ENCODE measurements at regions not wholly inside any gene's neighbourhood (a gene's known extent, or its start where the extent isn't known, plus 50 kb on each side); places are given as distances from the start of the nearest gene placed in this dataset.

DNA sequence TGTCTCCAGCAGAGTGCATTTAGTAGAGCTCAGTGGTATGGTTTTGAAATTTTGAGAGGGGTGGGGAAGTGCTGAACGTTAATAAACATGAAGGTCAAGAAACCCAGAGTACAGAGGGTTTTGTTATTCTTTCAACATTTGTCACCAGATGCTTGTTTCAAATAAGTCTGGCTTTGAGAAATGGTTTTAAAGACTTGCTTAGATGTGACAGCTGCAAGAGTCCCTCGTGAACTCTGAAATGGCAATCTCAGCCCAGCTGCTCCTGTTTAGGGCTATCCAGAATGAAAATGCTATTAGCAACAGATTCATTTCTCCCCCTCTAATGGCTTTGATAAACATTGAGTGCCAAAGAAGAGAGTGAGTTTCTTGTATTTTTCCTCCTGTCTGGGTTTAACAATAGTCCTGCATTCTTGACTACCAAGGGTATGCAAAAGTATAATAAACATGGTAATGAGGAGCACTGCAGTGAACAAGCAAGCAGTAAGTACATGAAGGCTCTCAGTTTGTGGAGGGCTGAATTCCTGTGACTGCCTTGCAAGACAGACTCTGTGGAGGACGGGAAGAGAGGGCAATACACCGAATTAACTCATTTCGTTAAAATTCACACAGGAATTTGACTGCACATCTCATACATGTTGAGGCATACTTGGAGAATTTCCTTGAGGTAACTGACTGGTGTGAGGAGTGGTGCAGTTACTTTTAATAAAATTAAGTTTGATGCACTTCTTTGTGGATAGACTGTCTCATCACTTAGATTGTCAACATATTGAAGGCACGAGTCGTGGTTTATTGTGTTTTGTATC lies 490.9 kb downstream of the REEP3 start:
- DNase-seq (ENCODE audit: insufficient read length) (no peak), FAIRE-seq (no peak)
- TF ChIP-seq POLR2AphosphoS5 (IDR thresholded peaks at IDR 0.05; ENCODE audit: low read depth, low read length) = no peak
- no peak for TF ChIP-seq TAF1 (IDR thresholded peaks at IDR 0.05; ENCODE audit: borderline replicate concordance, low read depth, low read length)
- no peak for TF ChIP-seq POLR2A (IDR thresholded peaks at IDR 0.05; ENCODE audit: low read depth, low read length)

DNA sequence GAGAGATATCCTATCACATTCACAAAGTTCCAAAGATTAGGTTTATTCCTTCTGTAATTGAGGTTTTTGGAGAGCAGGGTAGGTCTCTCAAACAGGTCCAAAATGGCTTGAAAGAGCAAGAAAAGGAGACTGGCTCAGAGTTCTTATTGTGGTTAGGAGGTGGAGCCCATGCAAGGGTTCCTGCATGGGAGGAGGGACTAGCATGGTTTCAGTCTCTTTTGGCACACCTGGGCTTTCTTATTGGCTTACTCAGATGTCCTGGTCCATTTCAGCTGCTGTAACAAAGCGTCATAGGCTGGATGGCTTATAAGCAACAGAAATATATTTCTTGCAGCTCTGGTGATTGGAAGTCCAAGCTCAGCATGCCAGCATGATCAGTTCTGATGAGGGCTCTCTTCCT lies 493.1 kb downstream of the REEP3 start:
- FAIRE-seq = no peak
- no peak for TF ChIP-seq POLR2A (IDR thresholded peaks at IDR 0.05; ENCODE audit: low read depth, low read length)
- TF ChIP-seq POLR2AphosphoS5 (IDR thresholded peaks at IDR 0.05; ENCODE audit: low read depth, low read length) = no peak
- no peak for TF ChIP-seq TAF1 (IDR thresholded peaks at IDR 0.05; ENCODE audit: borderline replicate concordance, low read depth, low read length)
- DNase-seq (ENCODE audit: insufficient read length) = no peak

DNA sequence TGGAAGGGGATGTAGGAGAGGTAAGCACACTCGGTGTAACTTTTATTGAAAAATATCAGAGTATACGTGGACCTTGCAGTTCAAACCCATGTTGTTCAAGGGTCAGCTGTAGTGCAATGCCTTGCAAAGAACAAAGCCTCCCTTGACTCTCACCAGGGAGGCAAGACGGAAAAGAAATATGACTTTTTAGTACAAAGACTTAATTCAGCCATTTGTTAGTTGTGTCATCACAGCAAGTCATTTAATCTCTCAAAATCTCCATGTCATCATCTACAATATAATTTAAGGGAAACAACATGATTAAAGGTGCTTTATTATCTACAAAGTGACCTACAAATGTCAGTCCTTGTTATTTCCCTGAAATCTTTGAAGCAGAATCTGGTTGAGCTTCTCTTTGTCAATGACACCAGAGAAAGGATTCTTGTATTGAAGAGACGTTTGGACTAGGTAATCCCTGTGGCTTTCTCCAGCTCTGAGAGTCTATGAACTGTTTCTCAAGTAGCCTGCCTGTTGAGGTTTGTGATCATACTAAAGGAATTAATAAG lies 502.8 kb downstream of the REEP3 start:
- no peak for TF ChIP-seq POLR2AphosphoS5 (IDR thresholded peaks at IDR 0.05; ENCODE audit: low read depth, low read length)
- no peak for TF ChIP-seq POLR2A (IDR thresholded peaks at IDR 0.05; ENCODE audit: low read depth, low read length)
- no peak for TF ChIP-seq TAF1 (IDR thresholded peaks at IDR 0.05; ENCODE audit: borderline replicate concordance, low read depth, low read length)
- no peak for DNase-seq (ENCODE audit: insufficient read length)
- no peak for FAIRE-seq

DNA sequence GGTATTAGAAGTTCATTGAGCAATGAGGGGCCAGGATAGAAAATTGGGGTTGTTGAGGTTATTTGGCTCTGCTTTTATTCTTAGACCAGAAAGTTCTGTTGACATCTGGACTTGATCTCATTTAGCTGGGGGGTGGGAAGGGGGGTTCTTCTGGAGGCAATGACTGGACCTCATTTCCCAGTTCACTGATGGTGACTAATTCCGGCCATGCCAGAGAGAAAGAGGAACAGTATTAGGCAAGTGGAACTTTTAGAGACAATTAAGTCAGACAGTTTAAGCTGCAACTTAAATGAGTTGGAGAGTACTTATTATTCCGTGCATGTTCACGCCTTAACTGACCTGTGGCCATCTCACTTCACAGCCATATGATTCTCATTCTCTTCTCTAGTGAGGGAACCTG lies 512.5 kb downstream of the REEP3 start:
- DNase-seq (ENCODE audit: insufficient read length) (no peak), FAIRE-seq (no peak)
- TF ChIP-seq TAF1 (IDR thresholded peaks at IDR 0.05; ENCODE audit: borderline replicate concordance, low read depth, low read length) (no peak), POLR2A (IDR thresholded peaks at IDR 0.05; ENCODE audit: low read depth, low read length) (no peak), POLR2AphosphoS5 (IDR thresholded peaks at IDR 0.05; ENCODE audit: low read depth, low read length) (no peak)

DNA sequence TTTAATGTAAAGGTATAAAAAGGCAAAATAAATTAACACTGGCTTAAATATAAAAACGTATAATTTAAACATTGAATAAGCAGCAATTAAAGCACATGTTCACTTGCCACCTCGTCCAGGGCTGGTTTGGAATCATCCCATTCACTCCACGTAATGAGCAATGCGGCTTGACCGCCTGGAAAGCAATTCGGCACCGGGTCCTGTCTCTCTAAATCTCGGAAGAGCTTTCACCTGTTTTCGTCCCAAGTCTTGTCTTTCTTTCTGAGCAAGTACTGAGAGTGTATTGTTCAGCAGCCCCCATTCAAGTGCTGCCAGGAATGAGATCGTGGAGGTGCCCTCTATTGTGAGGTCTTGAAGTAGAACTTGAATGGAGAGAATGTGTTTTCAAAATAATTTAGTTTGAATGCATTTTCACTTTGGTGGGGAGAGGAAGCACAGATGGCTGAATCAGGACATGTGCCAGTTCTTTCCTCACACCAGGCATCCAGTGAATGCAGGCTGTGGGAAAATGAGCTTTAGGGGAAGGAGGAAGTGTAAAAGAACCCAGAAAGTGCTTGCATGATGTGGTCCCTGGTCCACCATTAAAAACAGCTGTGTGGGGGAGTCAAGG lies 515.2 kb downstream of the REEP3 start:
- FAIRE-seq = no peak

DNA sequence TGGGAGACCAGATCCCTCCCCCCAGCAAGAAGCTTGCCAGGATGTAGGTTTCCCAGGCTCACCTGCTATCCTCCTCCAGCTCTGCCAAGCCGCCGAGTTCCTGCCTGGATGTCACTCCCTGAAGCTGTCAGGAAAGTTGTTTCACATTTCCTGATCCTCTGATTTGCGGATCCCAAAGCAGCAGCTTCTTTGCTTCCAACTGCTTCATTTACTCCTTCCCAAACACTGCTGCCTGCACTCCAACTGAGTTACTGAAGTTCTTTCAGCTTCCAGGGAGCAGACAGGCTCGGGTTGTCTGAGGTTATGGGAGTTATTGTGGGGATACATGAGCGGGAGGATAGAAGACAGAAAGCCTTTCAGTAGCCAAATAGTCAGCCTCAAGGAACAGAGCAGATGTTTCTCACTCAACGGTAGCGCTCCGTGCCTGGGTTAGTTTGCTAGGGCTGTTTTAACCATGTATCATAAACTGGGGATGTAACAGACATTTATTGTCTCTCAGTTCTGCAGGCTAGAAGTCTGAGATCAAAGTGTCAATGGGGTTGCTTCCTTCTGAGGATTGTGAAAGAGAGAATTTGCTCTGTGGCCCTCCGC lies 516.0 kb downstream of the REEP3 start:
- DNase-seq (ENCODE audit: insufficient read length) = no peak
- FAIRE-seq = no peak
- TF ChIP-seq POLR2AphosphoS5 (IDR thresholded peaks at IDR 0.05; ENCODE audit: low read depth, low read length) = no peak
- no peak for TF ChIP-seq TAF1 (IDR thresholded peaks at IDR 0.05; ENCODE audit: borderline replicate concordance, low read depth, low read length)

More for the DNA sequence above, 515.2 kb downstream of the REEP3 start:
- TF ChIP-seq POLR2A (IDR thresholded peaks at IDR 0.05; ENCODE audit: low read depth, low read length) (no peak), POLR2AphosphoS5 (IDR thresholded peaks at IDR 0.05; ENCODE audit: low read depth, low read length) (no peak), TAF1 (IDR thresholded peaks at IDR 0.05; ENCODE audit: borderline replicate concordance, low read depth, low read length) (no peak)
- DNase-seq (ENCODE audit: insufficient read length) = no peak

DNA sequence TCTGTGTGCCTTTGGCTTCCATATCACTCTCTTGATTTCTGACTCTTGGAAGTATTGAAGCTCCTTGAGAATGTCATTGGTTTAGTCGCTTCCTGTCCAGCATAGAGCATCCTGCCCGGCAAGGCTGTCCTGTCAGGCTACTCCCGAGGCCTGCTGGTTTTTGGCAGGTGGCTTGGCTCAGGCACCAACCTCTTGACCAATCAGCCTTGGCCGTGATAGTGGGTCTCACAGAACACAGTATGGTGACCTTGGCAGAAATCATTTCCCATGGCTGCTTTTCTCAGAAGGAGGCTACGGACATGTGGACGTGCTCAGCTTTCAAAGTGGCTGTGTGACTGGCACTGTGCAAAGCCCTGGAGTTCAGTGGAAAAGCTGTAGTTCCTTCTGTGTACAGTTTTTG lies 516.9 kb downstream of the REEP3 start:
- FAIRE-seq (no peak), DNase-seq (ENCODE audit: insufficient read length) (no peak)
- TF ChIP-seq TAF1 (IDR thresholded peaks at IDR 0.05; ENCODE audit: borderline replicate concordance, low read depth, low read length) (no peak), POLR2AphosphoS5 (IDR thresholded peaks at IDR 0.05; ENCODE audit: low read depth, low read length) (no peak), POLR2A (IDR thresholded peaks at IDR 0.05; ENCODE audit: low read depth, low read length) (no peak)

DNA sequence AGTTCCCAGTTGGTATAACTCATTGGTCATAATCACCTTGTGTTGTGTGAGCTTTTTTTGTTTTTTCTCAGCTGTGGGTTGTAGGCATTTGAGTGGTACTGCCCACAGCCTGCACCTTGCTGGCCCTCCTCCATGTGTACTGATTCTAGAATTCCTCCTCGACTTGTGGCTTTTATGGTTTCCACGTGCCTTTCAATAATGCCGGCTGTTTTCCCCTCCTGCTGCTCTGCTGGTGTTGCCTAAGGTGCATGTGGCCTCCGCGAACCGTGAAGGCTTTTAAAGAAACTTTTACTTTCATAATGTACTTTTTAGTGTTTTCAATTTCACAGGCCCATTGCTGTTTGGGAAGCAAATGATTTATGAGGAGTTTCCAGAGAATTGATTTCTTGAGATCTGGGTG lies 518.0 kb downstream of the REEP3 start:
- TF ChIP-seq POLR2A (IDR thresholded peaks at IDR 0.05; ENCODE audit: low read depth, low read length) (no peak), TAF1 (IDR thresholded peaks at IDR 0.05; ENCODE audit: borderline replicate concordance, low read depth, low read length) (no peak), POLR2AphosphoS5 (IDR thresholded peaks at IDR 0.05; ENCODE audit: low read depth, low read length) (no peak)
- DNase-seq (ENCODE audit: insufficient read length) (no peak), FAIRE-seq (peak; percentile 56)

DNA sequence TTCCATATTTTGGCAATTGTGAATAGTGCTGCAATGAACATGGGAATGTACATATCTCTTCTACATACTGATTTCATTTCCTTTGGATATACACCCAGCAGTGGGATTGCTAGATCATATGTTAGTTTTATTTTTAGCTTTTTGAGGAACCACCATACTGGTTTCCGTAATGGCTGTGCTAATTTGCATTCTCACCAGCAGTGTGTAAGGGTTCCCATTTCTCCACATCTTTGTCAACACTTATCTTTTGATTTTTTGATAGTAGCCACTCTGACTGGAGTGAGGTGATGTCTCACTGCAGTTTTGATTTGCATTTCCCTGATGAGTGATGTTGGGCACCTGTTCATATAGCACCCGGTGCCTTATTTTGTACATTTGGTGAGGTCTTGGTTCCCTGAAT lies 519.6 kb downstream of the REEP3 start:
- TF ChIP-seq TAF1 (IDR thresholded peaks at IDR 0.05; ENCODE audit: borderline replicate concordance, low read depth, low read length) = no peak
- TF ChIP-seq POLR2A (IDR thresholded peaks at IDR 0.05; ENCODE audit: low read depth, low read length) = no peak
- TF ChIP-seq POLR2AphosphoS5 (IDR thresholded peaks at IDR 0.05; ENCODE audit: low read depth, low read length) = no peak
- DNase-seq (ENCODE audit: insufficient read length) (no peak), FAIRE-seq (peak; percentile 33)

DNA sequence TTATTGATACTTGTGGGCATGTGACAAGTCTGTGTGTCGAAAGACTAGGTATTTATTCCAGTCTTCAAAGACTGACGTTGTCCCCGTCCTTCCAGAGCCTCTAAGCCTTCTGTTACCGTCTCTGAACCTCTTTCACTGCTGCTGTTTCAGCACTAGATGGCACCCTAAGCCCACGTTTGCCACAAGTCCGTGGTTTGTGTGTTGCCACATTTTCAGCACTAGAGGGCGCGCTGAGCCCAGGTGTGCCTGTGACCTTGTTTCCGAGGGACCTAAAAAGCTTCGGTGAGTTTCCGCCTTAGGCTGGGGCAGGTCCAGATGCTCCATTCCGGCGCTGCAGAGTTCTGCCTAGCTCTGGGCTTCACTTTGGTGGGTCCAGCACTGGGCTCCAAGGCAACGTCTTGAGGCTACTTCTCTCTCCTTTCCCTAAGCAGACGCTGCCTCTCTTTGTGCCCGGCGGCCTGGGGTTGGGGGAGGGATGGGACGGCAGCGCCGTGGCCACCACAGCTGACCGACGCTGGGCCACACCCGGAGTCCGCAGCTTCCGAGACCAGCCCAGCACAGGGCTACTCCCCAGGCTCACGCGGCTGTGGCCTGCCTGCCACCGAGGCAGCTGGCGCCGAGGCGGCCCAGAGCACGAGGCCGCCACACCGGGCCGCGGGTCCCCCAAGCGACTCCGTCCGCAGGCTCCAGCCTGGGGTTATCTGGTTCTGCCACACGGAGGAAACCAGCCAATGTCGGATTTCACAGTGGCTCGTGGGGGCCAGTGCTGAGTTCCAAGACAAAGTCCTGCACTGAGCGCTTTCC lies 520.2 kb downstream of the REEP3 start:
- TF ChIP-seq POLR2A (IDR thresholded peaks at IDR 0.05; ENCODE audit: low read depth, low read length) = no peak
- TF ChIP-seq POLR2AphosphoS5 (IDR thresholded peaks at IDR 0.05; ENCODE audit: low read depth, low read length) = no peak
- TF ChIP-seq TAF1 (IDR thresholded peaks at IDR 0.05; ENCODE audit: borderline replicate concordance, low read depth, low read length) = no peak
- DNase-seq (ENCODE audit: insufficient read length) = peak; percentile 43
- peak; percentile 97 for FAIRE-seq

DNA sequence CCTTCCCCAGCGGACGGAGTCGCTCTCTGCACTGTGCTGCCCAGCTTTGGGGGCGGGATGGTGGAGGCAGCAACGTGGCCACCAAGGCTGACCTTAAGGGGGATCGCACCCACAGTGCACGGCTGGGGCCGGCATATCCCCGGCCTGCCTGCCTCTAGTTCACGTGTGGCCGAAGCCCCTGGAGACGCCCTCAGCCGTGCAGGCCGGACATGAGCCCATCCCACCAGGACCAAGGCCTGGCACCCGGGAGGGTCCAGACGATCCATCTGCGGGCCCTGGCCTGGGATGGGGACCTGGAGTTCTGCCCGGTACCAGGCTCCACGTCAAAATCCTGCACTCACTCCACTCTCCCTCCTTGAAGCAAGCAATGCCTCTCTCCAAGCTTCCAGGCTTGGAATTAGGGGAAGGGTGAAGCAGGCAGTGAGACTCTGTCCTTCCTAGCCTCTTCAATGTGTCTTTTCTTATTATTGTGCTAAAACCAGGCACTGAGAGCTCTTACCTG lies 520.8 kb downstream of the REEP3 start:
- FAIRE-seq (no peak), DNase-seq (ENCODE audit: insufficient read length) (no peak)
- no peak for TF ChIP-seq POLR2A (IDR thresholded peaks at IDR 0.05; ENCODE audit: low read depth, low read length)
- no peak for TF ChIP-seq TAF1 (IDR thresholded peaks at IDR 0.05; ENCODE audit: borderline replicate concordance, low read depth, low read length)
- no peak for TF ChIP-seq POLR2AphosphoS5 (IDR thresholded peaks at IDR 0.05; ENCODE audit: low read depth, low read length)

Measured in GM12892 (cell line).